NCI-H1694 (cell line): ENCODE measurements at regions not wholly inside any gene's neighbourhood (a gene's known extent, or its start where the extent isn't known, plus 50 kb on each side); places are given as distances from the start of the nearest gene placed in this dataset.

Source experiments
- DNase-seq: peaks from one replicate; lab custom pipeline; 2025; lab: John Stamatoyannopoulos, UW

- peak; percentile 63 for DNase-seq
These were observed 162.2 kb downstream of the SREK1 start for GRCh38 chr5:66306105-66306843.

GRCh38 chr5:66306844-66307315, 162.8 kb downstream of the SREK1 start:
- no peak for DNase-seq

GRCh38 chr5:66307647-66308241, 163.6 kb downstream of the SREK1 start:
- peak; percentile 77 for DNase-seq

- DNase-seq = no peak
These were observed 168.2 kb downstream of the SREK1 start for GRCh38 chr5:66312266-66312665.

GRCh38 chr5:66315784-66316183, 171.7 kb downstream of the SREK1 start:
- DNase-seq = no peak

- DNase-seq = peak; percentile 69
These were observed 178.9 kb downstream of the SREK1 start for GRCh38 chr5:66322786-66323528.

GRCh38 chr5:66323529-66323895, 179.4 kb downstream of the SREK1 start:
- no peak for DNase-seq

GRCh38 chr5:66324357-66324756, 180.3 kb downstream of the SREK1 start:
- peak; percentile 41 for DNase-seq

GRCh38 chr5:66326276-66326675, 182.2 kb downstream of the SREK1 start:
- no peak for DNase-seq

- no peak for DNase-seq
These were observed 182.9 kb downstream of the SREK1 start for GRCh38 chr5:66327008-66327407.

GRCh38 chr5:66329078-66329477, 185.0 kb downstream of the SREK1 start:
- no peak for DNase-seq

- DNase-seq = no peak
These were observed 189.1 kb downstream of the SREK1 start for GRCh38 chr5:66333192-66333591.

GRCh38 chr5:66337626-66338226, 193.6 kb downstream of the SREK1 start:
- DNase-seq = no peak

GRCh38 chr5:66338828-66339227, 194.7 kb downstream of the SREK1 start:
- DNase-seq = no peak

GRCh38 chr5:66339896-66340295, 195.8 kb downstream of the SREK1 start:
- DNase-seq = no peak

GRCh38 chr5:66340786-66341185, 196.7 kb downstream of the SREK1 start:
- DNase-seq = no peak

GRCh38 chr5:66342341-66342880, 198.3 kb downstream of the SREK1 start:
- no peak for DNase-seq

GRCh38 chr5:66343370-66344071, 199.4 kb downstream of the SREK1 start:
- no peak for DNase-seq

- DNase-seq = no peak
These were observed 200.4 kb downstream of the SREK1 start for GRCh38 chr5:66344544-66344943.

GRCh38 chr5:66345281-66345680, 201.2 kb downstream of the SREK1 start:
- DNase-seq = no peak

- DNase-seq = no peak
These were observed 202.8 kb downstream of the SREK1 start for GRCh38 chr5:66346869-66347268.
